DOHH2 (cell line): ENCODE measurements at regions not wholly inside any gene's neighbourhood (a gene's known extent, or its start where the extent isn't known, plus 50 kb on each side); places are given as distances from the start of the nearest gene placed in this dataset.
"Not testable (repeated sequence)": the region's sequence is repeated elsewhere in the genome, so short reads cannot be mapped to it uniquely, and the experiment has no call there.

Source experiments
- H3F3A ChIP-seq: fragments of 200-600 bp; sonication (generic), shearing (Covaris generic); 2 replicates; pipeline ENCODE4 v1.6.0; 2016; ENCODE audit warnings: antibody characterized with exemption, mild to moderate bottlenecking; ENCODE audit not compliant: control insufficient read depth, insufficient read depth
- H3K27ac ChIP-seq: fragments of 200-600 bp; sonication (generic); 2 replicates; pipeline ENCODE4 v1.5.1; 2014; ENCODE audit warnings: low read depth, mild to moderate bottlenecking, low read length, moderate library complexity
- H3K27me3 ChIP-seq: fragments of 200-600 bp; sonication (generic); 2 replicates; pipeline ENCODE4 v1.6.1; 2014; ENCODE audit warnings: mild to moderate bottlenecking, low read length, mixed read lengths; ENCODE audit not compliant: control insufficient read depth
- H3K36me3 ChIP-seq: fragments of 200-600 bp; sonication (generic); 2 replicates; pipeline ENCODE4 v1.6.1; 2014; ENCODE audit warnings: mild to moderate bottlenecking, low read length, moderate library complexity, mixed read lengths; ENCODE audit not compliant: control insufficient read depth
- H3K4me1 ChIP-seq: fragments of 200-600 bp; sonication (generic); 2 replicates; pipeline ENCODE4 v1.6.1; 2014; ENCODE audit warnings: mild to moderate bottlenecking, low read length, mixed read lengths; ENCODE audit not compliant: control insufficient read depth
- H3K4me2 ChIP-seq: fragments of 200-600 bp; sonication (generic); 2 replicates; pipeline ENCODE4 v1.6.0; 2014; ENCODE audit warnings: mild to moderate bottlenecking, low read length, moderate library complexity
- H3K4me3 ChIP-seq: fragments of 200-600 bp; sonication (generic); 2 replicates; pipeline ENCODE4 v1.5.1; 2014; ENCODE audit warnings: mild to moderate bottlenecking, low read length, mixed read lengths
- H3K79me2 ChIP-seq: fragments of 200-600 bp; sonication (generic); 2 replicates; pipeline ENCODE4 v1.6.1; 2014; ENCODE audit warnings: mild to moderate bottlenecking, low read length, mixed read lengths; ENCODE audit not compliant: control insufficient read depth
- H3K9me2 ChIP-seq: fragments of 200-600 bp; sonication (generic); replicated peaks from 2 replicates; pipeline ENCODE4 v1.6.1; 2014; ENCODE audit warnings: mild to moderate bottlenecking, low read length, mixed read lengths; ENCODE audit not compliant: control insufficient read depth
- H3K9me3 ChIP-seq: fragments of 200-600 bp; sonication (generic); 2 replicates; pipeline ENCODE4 v1.6.1; 2014; ENCODE audit warnings: antibody characterized with exemption, low read length, mixed read lengths; ENCODE audit not compliant: control insufficient read depth, insufficient read depth
- H4K20me1 ChIP-seq: fragments of 200-600 bp; sonication (generic); 2 replicates; pipeline ENCODE4 v1.6.0; 2014; ENCODE audit warnings: low read depth, mild to moderate bottlenecking, antibody characterized with exemption, low read length, moderate library complexity; ENCODE audit not compliant: control insufficient read depth, insufficient read depth
- CTCF ChIP-seq: fragments of 200-600 bp; sonication (generic); IDR thresholded peaks from one replicate; pipeline ENCODE4 v1.5.1; 2014; ENCODE audit warnings: antibody characterized with exemption, mild to moderate bottlenecking, low read depth, low read length; ENCODE audit not compliant: poor library complexity, severe bottlenecking
- EZH2phosphoT487 ChIP-seq: fragments of 200-600 bp; sonication (generic); IDR thresholded peaks from 2 replicates; pipeline ENCODE4 v1.6.1; 2017; ENCODE audit warnings: borderline replicate concordance, mild to moderate bottlenecking, antibody characterized with exemption, low read length, moderate library complexity, mixed read lengths

GRCh38 chr14:23728791-23729190, 92.6 kb downstream of the DHRS2 start:
- H3K4me1 ChIP-seq, result no peaks in the 10 kb centered on the region
- H3K27ac ChIP-seq, result no peak overlapping the region
- no peak overlapping the region for H3K4me2 ChIP-seq
- H4K20me1 ChIP-seq, result no peaks in the 10 kb centered on the region
- no peaks in the 10 kb centered on the region for H3K36me3 ChIP-seq
- no peaks in the 10 kb centered on the region for H3K9me3 ChIP-seq
- no peaks in the 10 kb centered on the region for H3K79me2 ChIP-seq
- H3K4me3 ChIP-seq, result no peak overlapping the region
- H3K27me3 ChIP-seq, result no peaks in the 10 kb centered on the region
- no peaks in the 10 kb centered on the region for H3K9me2 ChIP-seq
- H3F3A ChIP-seq, result no peaks in the 10 kb centered on the region
- TF ChIP-seq CTCF (no peak), EZH2phosphoT487 (no peak)

GRCh38 chr14:23729720-23730387, 93.7 kb downstream of the DHRS2 start:
- Histone ChIP-seq H3K79me2 (no peaks in the 10 kb centered on the region), H3K27me3 (no peaks in the 10 kb centered on the region), H3K27ac (no peak overlapping the region), H3F3A (no peaks in the 10 kb centered on the region), H3K4me2 (no peak overlapping the region), H3K4me3 (no peak overlapping the region), H3K9me2 (no peaks in the 10 kb centered on the region), H4K20me1 (no peaks in the 10 kb centered on the region), H3K36me3 (no peaks in the 10 kb centered on the region), H3K4me1 (no peaks in the 10 kb centered on the region), H3K9me3 (no peaks in the 10 kb centered on the region)
- TF ChIP-seq EZH2phosphoT487 (no peak), CTCF (no peak)

GRCh38 chr14:23735394-23735793, 99.2 kb downstream of the DHRS2 start:
- Histone ChIP-seq H3K4me2 (no peak overlapping the region), H3K4me1 (no peaks in the 10 kb centered on the region), H3K4me3 (no peak overlapping the region), H3K9me2 (no peaks in the 10 kb centered on the region), H3K27me3 (no peaks in the 10 kb centered on the region), H4K20me1 (no peaks in the 10 kb centered on the region), H3K36me3 (no peaks in the 10 kb centered on the region), H3K9me3 (no peaks in the 10 kb centered on the region), H3K27ac (no peak overlapping the region), H3F3A (no peaks in the 10 kb centered on the region), H3K79me2 (no peaks in the 10 kb centered on the region)
- TF ChIP-seq EZH2phosphoT487 (no peak), CTCF (no peak)

GRCh38 chr14:23744368-23744767, 108.2 kb downstream of the DHRS2 start:
- H4K20me1 ChIP-seq, H3K27me3 ChIP-seq, H3K9me3 ChIP-seq, H3K27ac ChIP-seq, H3K9me2 ChIP-seq, H3F3A ChIP-seq, H3K36me3 ChIP-seq, H3K79me2 ChIP-seq, H3K4me2 ChIP-seq, H3K4me1 ChIP-seq, H3K4me3 ChIP-seq: not testable (repeated sequence)
